ENCODE measurements at regions not wholly inside any gene's neighbourhood (a gene's known extent, or its start where the extent isn't known, plus 50 kb on each side); places are given as distances from the start of the nearest gene placed in this dataset.

DNA sequence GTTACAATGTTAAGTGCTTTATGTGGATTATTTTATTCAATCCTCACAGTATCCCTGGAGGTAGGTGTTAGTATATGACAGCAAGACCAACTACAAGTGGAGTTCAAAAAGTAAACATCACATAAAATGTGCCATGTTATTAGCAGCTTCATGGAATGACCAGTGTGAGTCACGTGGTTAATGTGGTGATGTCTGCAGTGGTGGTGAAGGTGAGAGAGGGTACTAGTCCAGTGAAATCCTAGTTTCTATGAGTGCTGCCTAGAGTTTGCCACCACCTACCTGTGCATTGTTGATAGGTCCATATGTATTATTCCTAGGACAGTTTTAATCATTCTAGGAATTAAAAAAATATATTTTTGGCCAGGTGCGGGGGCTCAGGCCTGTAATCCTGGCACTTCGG, 865.2 kb upstream of the DDX18 start:
- Histone ChIP-seq H3K4me3 (ENCODE audit: insufficient read depth, low read length) (no peak overlapping the region), H3K27me3 (ENCODE audit: insufficient read depth, low read length) (no peaks in the 10 kb centered on the region), H3K9me3 (ENCODE audit: low read depth, low read length) (no peaks in the 10 kb centered on the region), H3K79me2 (ENCODE audit: insufficient read depth, low read length) (no peaks in the 10 kb centered on the region), H3K36me3 (ENCODE audit: insufficient read depth, low read length) (no peaks in the 10 kb centered on the region), H3K4me2 (ENCODE audit: insufficient read depth, low read length) (no peak overlapping the region), H2AFZ (ENCODE audit: low read length) (no peak overlapping the region), H4K20me1 (ENCODE audit: insufficient read depth, low read length) (no peaks in the 10 kb centered on the region), H3K27ac (ENCODE audit: low read depth, low read length) (no peak overlapping the region), H3K4me1 (ENCODE audit: insufficient read depth, low read length) (no peaks in the 10 kb centered on the region)
- TF ChIP-seq, protein P1, sequence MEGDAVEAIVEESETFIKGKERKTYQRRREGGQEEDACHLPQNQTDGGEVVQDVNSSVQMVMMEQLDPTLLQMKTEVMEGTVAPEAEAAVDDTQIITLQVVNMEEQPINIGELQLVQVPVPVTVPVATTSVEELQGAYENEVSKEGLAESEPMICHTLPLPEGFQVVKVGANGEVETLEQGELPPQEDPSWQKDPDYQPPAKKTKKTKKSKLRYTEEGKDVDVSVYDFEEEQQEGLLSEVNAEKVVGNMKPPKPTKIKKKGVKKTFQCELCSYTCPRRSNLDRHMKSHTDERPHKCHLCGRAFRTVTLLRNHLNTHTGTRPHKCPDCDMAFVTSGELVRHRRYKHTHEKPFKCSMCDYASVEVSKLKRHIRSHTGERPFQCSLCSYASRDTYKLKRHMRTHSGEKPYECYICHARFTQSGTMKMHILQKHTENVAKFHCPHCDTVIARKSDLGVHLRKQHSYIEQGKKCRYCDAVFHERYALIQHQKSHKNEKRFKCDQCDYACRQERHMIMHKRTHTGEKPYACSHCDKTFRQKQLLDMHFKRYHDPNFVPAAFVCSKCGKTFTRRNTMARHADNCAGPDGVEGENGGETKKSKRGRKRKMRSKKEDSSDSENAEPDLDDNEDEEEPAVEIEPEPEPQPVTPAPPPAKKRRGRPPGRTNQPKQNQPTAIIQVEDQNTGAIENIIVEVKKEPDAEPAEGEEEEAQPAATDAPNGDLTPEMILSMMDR (IDR thresholded peaks at IDR 0.05; ENCODE audit: extremely low read depth, low read depth, low read length): no peak
- peak; percentile 62 for DNase-seq (ENCODE audit: insufficient read length, low spot score, missing footprints)

DNA sequence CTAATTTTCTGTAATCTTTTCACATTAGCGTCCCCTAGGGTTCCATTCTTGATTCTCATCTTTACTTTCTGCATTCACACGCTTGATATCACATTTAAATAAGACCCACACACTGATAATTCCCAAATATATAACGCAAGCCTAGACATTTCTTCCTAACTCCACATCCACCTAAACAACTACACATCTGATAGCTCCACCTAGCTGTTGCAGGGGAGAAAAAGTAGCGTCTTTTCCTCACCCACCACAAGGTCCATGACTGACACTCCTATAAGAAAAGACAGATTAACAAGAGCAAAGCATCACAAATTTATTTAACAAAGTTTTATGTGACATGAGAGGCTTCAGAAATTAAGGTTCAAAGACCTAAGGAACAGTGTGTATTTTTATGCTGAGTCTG, 862.2 kb upstream of the DDX18 start:
- H2AFZ ChIP-seq (ENCODE audit: low read length): no peak overlapping the region
- H3K79me2 ChIP-seq (ENCODE audit: insufficient read depth, low read length): no peaks in the 10 kb centered on the region
- TF ChIP-seq, protein P1 (IDR thresholded peaks at IDR 0.05; ENCODE audit: extremely low read depth, low read depth, low read length): no peak
- peaks cover 3% of the 10 kb centered on the region for H3K9me3 ChIP-seq (ENCODE audit: low read depth, low read length)
- no peak overlapping the region for H3K4me2 ChIP-seq (ENCODE audit: insufficient read depth, low read length)
- H3K4me3 ChIP-seq (ENCODE audit: insufficient read depth, low read length): no peak overlapping the region
- no peaks in the 10 kb centered on the region for H3K36me3 ChIP-seq (ENCODE audit: insufficient read depth, low read length)
- DNase-seq (ENCODE audit: insufficient read length, low spot score, missing footprints): no peak
- H3K27ac ChIP-seq (ENCODE audit: low read depth, low read length): no peak overlapping the region
- H4K20me1 ChIP-seq (ENCODE audit: insufficient read depth, low read length): no peaks in the 10 kb centered on the region
- H3K4me1 ChIP-seq (ENCODE audit: insufficient read depth, low read length): no peaks in the 10 kb centered on the region
- H3K27me3 ChIP-seq (ENCODE audit: insufficient read depth, low read length): no peaks in the 10 kb centered on the region

DNA sequence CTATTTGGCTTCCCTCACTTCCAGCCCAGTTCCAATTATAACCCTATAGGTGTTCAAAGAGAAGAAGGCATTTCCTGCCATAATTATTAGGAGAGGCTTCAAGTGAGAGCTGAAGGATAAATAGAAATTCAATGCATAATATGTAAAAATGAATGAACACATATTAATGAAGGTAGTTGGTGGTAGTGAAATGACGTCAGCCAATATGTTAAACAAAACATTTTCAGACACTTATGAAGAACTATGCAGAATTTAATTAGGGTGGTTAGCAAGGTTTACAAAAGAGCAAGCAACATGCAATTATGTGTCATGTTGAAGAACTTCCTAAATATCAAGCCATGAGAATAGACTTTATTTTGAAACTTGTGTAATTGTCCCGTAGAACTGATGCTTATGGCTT, 858.8 kb upstream of the DDX18 start:
- H3K27me3 ChIP-seq (ENCODE audit: insufficient read depth, low read length): no peaks in the 10 kb centered on the region
- H3K4me2 ChIP-seq (ENCODE audit: insufficient read depth, low read length): no peak overlapping the region

DNA sequence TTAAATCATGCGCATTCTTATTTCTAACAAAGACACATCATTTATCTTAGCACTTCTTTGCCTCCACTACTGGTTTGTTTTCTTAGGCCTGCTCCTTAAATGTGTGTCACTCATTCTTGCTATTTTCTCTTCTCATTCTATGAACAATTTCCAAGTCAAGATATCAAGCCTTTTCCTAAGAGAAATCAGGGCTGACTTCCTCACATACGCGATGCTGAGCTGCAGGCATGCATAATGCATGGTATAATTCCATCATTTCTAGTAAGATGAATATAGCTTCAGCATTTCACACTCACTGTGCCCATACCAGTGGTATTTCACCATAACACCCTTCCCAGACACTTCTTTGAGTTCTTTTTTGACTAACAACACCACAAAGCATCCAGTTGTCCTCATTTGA, 838.9 kb upstream of the DDX18 start:
- Histone ChIP-seq H3K79me2 (ENCODE audit: insufficient read depth, low read length) (no peaks in the 10 kb centered on the region), H3K27ac (ENCODE audit: low read depth, low read length) (no peak overlapping the region), H3K4me1 (ENCODE audit: insufficient read depth, low read length) (no peaks in the 10 kb centered on the region), H3K4me3 (ENCODE audit: insufficient read depth, low read length) (no peak overlapping the region), H3K4me2 (ENCODE audit: insufficient read depth, low read length) (no peak overlapping the region), H3K27me3 (ENCODE audit: insufficient read depth, low read length) (no peaks in the 10 kb centered on the region), H4K20me1 (ENCODE audit: insufficient read depth, low read length) (no peaks in the 10 kb centered on the region), H2AFZ (ENCODE audit: low read length) (no peak overlapping the region), H3K36me3 (ENCODE audit: insufficient read depth, low read length) (no peaks in the 10 kb centered on the region), H3K9me3 (ENCODE audit: low read depth, low read length) (no peaks in the 10 kb centered on the region)
- TF ChIP-seq, protein P1 (IDR thresholded peaks at IDR 0.05; ENCODE audit: extremely low read depth, low read depth, low read length): no peak
- DNase-seq (ENCODE audit: insufficient read length, low spot score, missing footprints): no peak

More for the DNA sequence above, 858.8 kb upstream of the DDX18 start:
- DNase-seq (ENCODE audit: insufficient read length, low spot score, missing footprints): no peak
- H4K20me1 ChIP-seq (ENCODE audit: insufficient read depth, low read length): no peaks in the 10 kb centered on the region
- H3K36me3 ChIP-seq (ENCODE audit: insufficient read depth, low read length): no peaks in the 10 kb centered on the region
- TF ChIP-seq, protein P1 (IDR thresholded peaks at IDR 0.05; ENCODE audit: extremely low read depth, low read depth, low read length): no peak
- peaks cover 4% of the 10 kb centered on the region for H3K9me3 ChIP-seq (ENCODE audit: low read depth, low read length)
- no peak overlapping the region for H3K27ac ChIP-seq (ENCODE audit: low read depth, low read length)
- no peak overlapping the region for H3K4me3 ChIP-seq (ENCODE audit: insufficient read depth, low read length)
- H2AFZ ChIP-seq (ENCODE audit: low read length): no peak overlapping the region
- H3K4me1 ChIP-seq (ENCODE audit: insufficient read depth, low read length): no peaks in the 10 kb centered on the region
- H3K79me2 ChIP-seq (ENCODE audit: insufficient read depth, low read length): no peaks in the 10 kb centered on the region

All from osteoblast (primary cell).